Keratinocyte (primary cell): ENCODE measurements at regions not wholly inside any gene's neighbourhood (a gene's known extent, or its start where the extent isn't known, plus 50 kb on each side); places are given as distances from the start of the nearest gene placed in this dataset.

ENCODE experiments used
- DNase-seq: peaks from one replicate; pipeline ENCODE4 v3.0.0-alpha.2; 2011; ENCODE audit warnings: low read depth, missing footprints, low spot score
- FAIRE-seq: peaks from 2 replicates; lab custom pipeline; 2011; peaks lifted over from hg19 to GRCh38; lab: Jason Lieb, UNC
- H2AFZ ChIP-seq: 2 replicates; pipeline ENCODE4 v1.6.0; 2012; ENCODE audit warnings: low read length, control low read depth, inconsistent platforms; ENCODE audit not compliant: control insufficient read depth
- H3K27ac ChIP-seq: 2 replicates; pipeline ENCODE4 v1.5.1; 2011; ENCODE audit warnings: low read length; ENCODE audit not compliant: control insufficient read depth, insufficient read depth
- H3K27me3 ChIP-seq: 3 replicates; pipeline ENCODE4 v1.6.0; 2011; ENCODE audit warnings: low read length; ENCODE audit not compliant: control insufficient read depth, insufficient read depth; ENCODE audit errors: extremely low read depth
- H3K36me3 ChIP-seq, 2 experiments: 2 replicates in 1 of 2; 3 replicates in 1 of 2; pipeline ENCODE4 v1.5.1; 2011; ENCODE audit warnings: low read length in 2 of 2, mild to moderate bottlenecking in 1 of 2; ENCODE audit not compliant: control insufficient read depth in 2 of 2, insufficient read depth in 2 of 2; ENCODE audit errors: extremely low read depth in 1 of 2
- H3K4me1 ChIP-seq: 3 replicates; pipeline ENCODE4 v1.5.1; 2011; ENCODE audit warnings: low read length; ENCODE audit not compliant: control insufficient read depth, insufficient read depth; ENCODE audit errors: extremely low read depth
- H3K4me2 ChIP-seq: 3 replicates; pipeline ENCODE4 v1.6.0; 2011; ENCODE audit warnings: low read depth, low read length; ENCODE audit not compliant: control insufficient read depth, insufficient read depth; ENCODE audit errors: extremely low read depth
- H3K4me3 ChIP-seq, 3 experiments: fragments of 200-600 bp in 1 of 3; sonication (generic) in 1 of 3; 2 replicates in 2 of 3; 3 replicates in 1 of 3; pipeline ENCODE4 v1.5.1; 2011 to 2016; ENCODE audit warnings: low read length in 3 of 3, mild to moderate bottlenecking in 3 of 3, control low read depth in 2 of 3, inconsistent platforms in 1 of 3, low read depth in 1 of 3, mixed read lengths in 1 of 3, mixed run types in 1 of 3, moderate library complexity in 1 of 3; ENCODE audit not compliant: control insufficient read depth in 2 of 3, insufficient read depth in 2 of 3; ENCODE audit errors: extremely low read depth in 1 of 3
- H3K79me2 ChIP-seq: 2 replicates; pipeline ENCODE4 v1.6.0; 2012; ENCODE audit warnings: low read length; ENCODE audit not compliant: control insufficient read depth, insufficient read depth
- H3K9ac ChIP-seq: 3 replicates; pipeline ENCODE4 v1.6.0; 2011; ENCODE audit warnings: low read length; ENCODE audit not compliant: control insufficient read depth, insufficient read depth; ENCODE audit errors: extremely low read depth
- H3K9me1 ChIP-seq: 3 replicates; pipeline ENCODE4 v1.6.0; 2011; ENCODE audit warnings: low read length; ENCODE audit not compliant: control insufficient read depth, insufficient read depth; ENCODE audit errors: extremely low read depth
- H3K9me3 ChIP-seq: 2 replicates; pipeline ENCODE4 v1.5.1; 2012; ENCODE audit warnings: low read depth, low read length; ENCODE audit not compliant: control insufficient read depth
- H4K20me1 ChIP-seq: 3 replicates; pipeline ENCODE4 v1.6.0; 2011; ENCODE audit warnings: low read length; ENCODE audit not compliant: control insufficient read depth, insufficient read depth; ENCODE audit errors: extremely low read depth
- CTCF ChIP-seq, 3 experiments: IDR thresholded peaks in 1 of 3; conservative IDR thresholded peaks in 1 of 3; optimal IDR thresholded peaks in 1 of 3; 2 replicates in 2 of 3; 3 replicates in 1 of 3; pipeline versions ENCODE3 to v1.5.1; 2011; ENCODE audit warnings: low read length in 3 of 3, mild to moderate bottlenecking in 3 of 3, moderate library complexity in 2 of 3, control low read depth in 1 of 3, inconsistent platforms in 1 of 3; ENCODE audit not compliant: insufficient read depth in 2 of 3; ENCODE audit errors: extremely low read depth in 1 of 3
- EZH2 ChIP-seq: IDR thresholded peaks from one replicate; pipeline ENCODE4 v1.6.1; 2012; ENCODE audit warnings: inconsistent platforms, mild to moderate bottlenecking, low read length, moderate library complexity
- dilution Hi-C: fragments of 300-500 bp; cut with MboI; formaldehyde crosslinking; loops from one replicate; pipeline ENCODE4 v1.7.0; 2020; ENCODE audit warnings: low sequenced_read_pairs; ENCODE audit not compliant: extremely low pct_ligation_motif_present

- TF ChIP-seq CTCF (optimal IDR thresholded peaks at IDR 0.05 in 1 of 3, IDR thresholded peaks at IDR 0.05 in 1 of 3, conservative IDR thresholded peaks at IDR 0.05 in 1 of 3; ENCODE audit: extremely low read depth in 1 of 3, insufficient read depth in 2 of 3, low read length in 3 of 3) (no peak), EZH2 (no peak)
- dilution Hi-C loops: no loop called here
- H3K9me1 ChIP-seq: no peaks in the 10 kb centered on the region
- no peak overlapping the region for H3K4me2 ChIP-seq
- H3K4me1 ChIP-seq: no peaks in the 10 kb centered on the region
- no peaks in the 10 kb centered on the region for H3K27me3 ChIP-seq
- FAIRE-seq: no peak
- H3K27ac ChIP-seq: no peak overlapping the region
- H2AFZ ChIP-seq: no peak overlapping the region
- no peaks in the 10 kb centered on the region for H3K36me3 ChIP-seq
- H3K9ac ChIP-seq: no peak overlapping the region
- no peaks in the 10 kb centered on the region for H3K79me2 ChIP-seq
- no peak for DNase-seq
- no peaks in the 10 kb centered on the region for H3K9me3 ChIP-seq
- no peak overlapping the region for H3K4me3 ChIP-seq
- H4K20me1 ChIP-seq: no peaks in the 10 kb centered on the region
Observed at GRCh38 chr3:180457225-180457624, 144.7 kb upstream of the TTC14 start.

GRCh38 chr3:180466401-180467011 lies 135.5 kb upstream of the TTC14 start:
- Histone ChIP-seq H3K27me3 (no peaks in the 10 kb centered on the region), H3K36me3 (no peaks in the 10 kb centered on the region), H3K79me2 (peaks cover 29% of the 10 kb centered on the region), H3K4me3 (no peak overlapping the region), H3K9me1 (no peaks in the 10 kb centered on the region), H2AFZ (no peak overlapping the region), H3K9ac (no peak overlapping the region), H3K4me1 (no peaks in the 10 kb centered on the region), H3K9me3 (no peaks in the 10 kb centered on the region), H4K20me1 (no peaks in the 10 kb centered on the region), H3K27ac (no peak overlapping the region), H3K4me2 (no peak overlapping the region)
- dilution Hi-C loops: no loop called here
- no peak for FAIRE-seq
- DNase-seq: no peak
- TF ChIP-seq EZH2 (no peak), CTCF (optimal IDR thresholded peaks at IDR 0.05 in 1 of 3, IDR thresholded peaks at IDR 0.05 in 1 of 3, conservative IDR thresholded peaks at IDR 0.05 in 1 of 3; ENCODE audit: extremely low read depth in 1 of 3, insufficient read depth in 2 of 3, low read length in 3 of 3) (no peak)
